Testis (tissue), 2 donors: ENCODE measurements at regions not wholly inside any gene's neighbourhood (a gene's known extent, or its start where the extent isn't known, plus 50 kb on each side); places are given as distances from the start of the nearest gene placed in this dataset.
A peak's percentile ranks its signal among the peaks of the same experiment; 100 is the strongest.

Source experiments
- DNase-seq: peaks from one replicate; pipeline ENCODE4 v3.0.0-alpha.2; 2019
- H3K27ac ChIP-seq, 2 donors: fragments of 200-600 bp; sonication (generic); one replicate each; pipeline ENCODE4 v1.5.1; 2019
- H3K27me3 ChIP-seq: fragments of 200-600 bp; sonication (generic); one replicate; pipeline ENCODE4 v1.5.1; 2019
- H3K36me3 ChIP-seq: fragments of 200-600 bp; sonication (generic); one replicate; pipeline ENCODE4 v1.5.1; 2017; ENCODE audit warnings: low read depth; ENCODE audit errors: missing control alignments
- H3K4me1 ChIP-seq: fragments of 200-600 bp; sonication (generic); one replicate; pipeline ENCODE4 v1.5.1; 2019
- H3K4me3 ChIP-seq, 2 donors: fragments of 200-600 bp; sonication (generic); one replicate each; pipeline ENCODE4 v1.5.1; 2017 to 2019
- H3K9me3 ChIP-seq: fragments of 200-600 bp; sonication (generic); one replicate; pipeline ENCODE4 v1.5.1; 2017
- POLR2A ChIP-seq: fragments of 450-650 bp; IDR thresholded peaks from one replicate; pipeline ENCODE4 v1.6.1; 2017; ENCODE audit warnings: antibody characterized with exemption, mild to moderate bottlenecking, moderate library complexity
- WGBS, 2 donors: methylation state at CpG; one replicate each; pipeline ENCODE4 v1.1.5; 2018; 5-methylcytosine and 5-hydroxymethylcytosine counted together
- intact Hi-C: fragments of 100-400 bp; cut with DNase I; formaldehyde crosslinking; loops from one replicate; pipeline ENCODE4 v1.15.1; 2023; ENCODE audit warnings: low total_unique reads
- TF ChIP-seq, protein P1 (sequence below), 3 experiments: fragments of 450-650 bp in 2 of 3; fragments of 200-600 bp in 1 of 3; sonication (generic) in 1 of 3; IDR thresholded peaks; one replicate each; pipeline ENCODE4 v1.5.1; 2016 to 2019; ENCODE audit warnings: antibody characterized with exemption in 3 of 3, mild to moderate bottlenecking in 2 of 3, moderate library complexity in 1 of 3

DNA sequence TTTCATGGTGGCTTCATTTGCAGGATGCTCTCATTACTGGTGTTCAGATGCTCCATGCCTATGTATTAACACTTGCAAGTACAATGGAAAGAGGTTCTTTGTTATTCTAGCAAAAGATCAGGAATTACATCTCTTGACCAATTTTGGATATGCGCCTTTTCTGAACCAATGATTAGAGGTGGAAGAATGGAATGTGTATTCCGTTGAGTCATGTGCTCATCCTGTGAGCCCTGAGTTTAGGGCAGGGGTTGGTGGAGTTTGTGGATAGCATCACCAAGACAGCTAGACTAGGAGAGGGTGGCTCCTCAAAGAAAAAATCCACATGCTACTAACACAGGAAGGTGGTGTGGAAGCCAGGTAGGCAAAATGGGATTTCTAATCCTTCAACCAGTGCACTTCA is 80.7 kb upstream of the SLC25A26 start:
- no peak overlapping the region for H3K27ac ChIP-seq
- TF ChIP-seq POLR2A: no peak
- TF ChIP-seq, protein P1, sequence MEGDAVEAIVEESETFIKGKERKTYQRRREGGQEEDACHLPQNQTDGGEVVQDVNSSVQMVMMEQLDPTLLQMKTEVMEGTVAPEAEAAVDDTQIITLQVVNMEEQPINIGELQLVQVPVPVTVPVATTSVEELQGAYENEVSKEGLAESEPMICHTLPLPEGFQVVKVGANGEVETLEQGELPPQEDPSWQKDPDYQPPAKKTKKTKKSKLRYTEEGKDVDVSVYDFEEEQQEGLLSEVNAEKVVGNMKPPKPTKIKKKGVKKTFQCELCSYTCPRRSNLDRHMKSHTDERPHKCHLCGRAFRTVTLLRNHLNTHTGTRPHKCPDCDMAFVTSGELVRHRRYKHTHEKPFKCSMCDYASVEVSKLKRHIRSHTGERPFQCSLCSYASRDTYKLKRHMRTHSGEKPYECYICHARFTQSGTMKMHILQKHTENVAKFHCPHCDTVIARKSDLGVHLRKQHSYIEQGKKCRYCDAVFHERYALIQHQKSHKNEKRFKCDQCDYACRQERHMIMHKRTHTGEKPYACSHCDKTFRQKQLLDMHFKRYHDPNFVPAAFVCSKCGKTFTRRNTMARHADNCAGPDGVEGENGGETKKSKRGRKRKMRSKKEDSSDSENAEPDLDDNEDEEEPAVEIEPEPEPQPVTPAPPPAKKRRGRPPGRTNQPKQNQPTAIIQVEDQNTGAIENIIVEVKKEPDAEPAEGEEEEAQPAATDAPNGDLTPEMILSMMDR (IDR thresholded peaks at IDR 0.05): no peak
- intact Hi-C loops: no loop called here
- no peaks in the 10 kb centered on the region for H3K4me1 ChIP-seq
- 76 to 90% methylated on average over 2 of the region's 2 CpGs for WGBS, 2 donors
- H3K4me3 ChIP-seq: no peak overlapping the region
- H3K9me3 ChIP-seq: no peaks in the 10 kb centered on the region
- no peaks in the 10 kb centered on the region for H3K36me3 ChIP-seq
- H3K27me3 ChIP-seq: no peaks in the 10 kb centered on the region
- DNase-seq: no peak

DNA sequence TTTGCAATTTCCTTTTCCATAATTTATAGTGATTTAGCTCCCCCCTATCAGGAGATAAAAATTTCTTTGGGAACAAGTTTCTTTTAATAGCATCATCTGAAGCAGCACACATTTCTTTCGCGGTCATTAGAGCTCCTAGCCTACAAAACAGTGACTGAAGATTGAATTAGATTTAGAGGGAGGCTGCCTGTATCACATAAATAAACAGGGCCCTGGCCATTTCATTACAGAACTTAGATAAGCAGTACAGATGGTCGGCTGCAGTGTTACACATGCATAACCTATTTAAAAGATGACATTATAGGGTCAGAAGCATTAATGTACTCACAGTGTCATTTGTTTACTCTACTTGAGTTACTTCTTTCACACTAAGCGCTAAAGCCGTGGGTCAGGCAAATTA is 81.4 kb upstream of the SLC25A26 start:
- Histone ChIP-seq H3K27ac (no peak overlapping the region), H3K9me3 (no peaks in the 10 kb centered on the region), H3K27me3 (no peaks in the 10 kb centered on the region), H3K36me3 (no peaks in the 10 kb centered on the region), H3K4me3 (no peak overlapping the region), H3K4me1 (no peaks in the 10 kb centered on the region)
- 44 to 55% methylated on average over 5 of the region's 5 CpGs for WGBS, 2 donors
- DNase-seq: no peak
- no peak for TF ChIP-seq POLR2A
- TF ChIP-seq, protein P1 (IDR thresholded peaks at IDR 0.05): no peak
- intact Hi-C loops: loop anchor here (10.0 kb wide), 1 partner anchor 85 kb away; no protein-coding TSS in a partner anchor

DNA sequence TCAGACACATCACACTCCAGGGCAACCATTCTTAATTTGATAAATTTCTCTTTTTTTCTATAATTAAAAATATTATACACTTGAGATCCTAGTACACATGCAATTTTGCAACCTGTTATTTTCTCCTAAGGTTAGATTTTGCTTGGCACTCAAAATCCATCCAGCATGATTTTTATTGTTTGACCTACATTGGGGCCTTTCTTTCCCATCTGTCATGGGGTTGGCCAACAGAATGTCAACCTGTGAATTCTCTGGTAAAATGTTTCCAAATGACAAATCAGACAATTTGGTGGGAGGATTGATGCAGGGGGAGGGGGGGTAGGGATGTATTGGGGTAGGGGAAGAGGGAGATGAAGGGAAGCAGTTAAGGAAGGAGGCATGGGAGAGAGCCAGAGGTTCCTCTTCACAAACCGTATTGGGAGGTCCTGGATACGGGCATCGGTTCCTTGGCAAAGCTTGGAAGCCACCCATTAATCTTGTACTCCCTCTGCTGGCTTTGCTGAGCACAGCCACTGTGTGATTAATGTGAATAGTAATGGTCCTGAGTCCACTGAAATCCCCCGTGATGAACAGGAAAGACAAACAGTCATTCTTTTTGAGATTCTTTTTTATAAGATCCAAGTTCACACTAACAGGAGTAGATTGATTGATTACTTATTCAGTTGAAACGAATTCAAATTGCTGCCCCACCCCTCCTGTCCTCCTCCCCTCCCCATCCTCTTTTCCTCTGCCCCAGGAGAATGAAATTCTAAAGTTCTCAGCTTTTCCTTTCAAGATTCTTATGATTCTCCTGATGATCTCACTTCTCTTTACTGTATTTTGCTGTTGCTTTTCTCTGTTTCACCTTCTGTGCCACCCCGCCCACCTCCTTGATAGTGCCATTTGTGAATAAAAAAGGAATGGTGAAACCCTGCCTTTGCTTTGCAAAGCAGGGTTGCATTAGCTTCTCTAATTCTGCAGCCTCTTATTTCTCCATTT is 82.2 kb upstream of the SLC25A26 start:
- DNase-seq: peak; percentile 69
- intact Hi-C loops: loop anchor here (10.0 kb wide), 1 partner anchor 84 kb away; no protein-coding TSS in a partner anchor
- Histone ChIP-seq H3K4me3 (no peak overlapping the region), H3K9me3 (no peaks in the 10 kb centered on the region), H3K36me3 (no peaks in the 10 kb centered on the region), H3K27me3 (no peaks in the 10 kb centered on the region), H3K27ac (no peak overlapping the region), H3K4me1 (no peaks in the 10 kb centered on the region)
- TF ChIP-seq, protein P1 (IDR thresholded peaks at IDR 0.05): peak; percentile 21 to 73 (median 57)
- TF ChIP-seq POLR2A: no peak
- 24 to 26% methylated on average over 6 of the region's 6 CpGs for WGBS, 2 donors

DNA sequence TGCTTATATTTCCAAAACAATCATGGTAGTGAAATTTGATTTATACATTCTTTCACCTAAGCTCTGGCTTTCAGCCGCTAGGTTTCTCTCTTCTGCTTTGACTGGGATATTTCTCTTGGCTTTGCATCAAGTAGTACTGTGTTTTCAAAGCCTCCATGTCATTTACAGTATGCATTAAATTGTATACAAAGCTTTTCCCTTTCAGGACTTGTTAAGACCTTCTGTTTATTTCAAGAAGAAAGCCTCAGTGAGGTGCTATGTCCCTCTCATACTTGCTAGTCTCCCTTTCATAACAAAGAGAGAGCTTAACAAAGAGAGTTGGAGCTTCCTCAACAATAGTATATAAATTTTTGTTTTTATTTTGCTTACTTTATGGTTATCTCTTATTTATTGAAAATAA is 84.2 kb upstream of the SLC25A26 start:
- no peak for DNase-seq
- H3K4me3 ChIP-seq: no peak overlapping the region
- no peaks in the 10 kb centered on the region for H3K27me3 ChIP-seq
- intact Hi-C loops: loop anchor here (10.0 kb wide), 1 partner anchor 82 kb away; no protein-coding TSS in a partner anchor
- H3K27ac ChIP-seq: no peak overlapping the region
- TF ChIP-seq POLR2A: no peak
- TF ChIP-seq, protein P1 (IDR thresholded peaks at IDR 0.05): no peak
- no peaks in the 10 kb centered on the region for H3K4me1 ChIP-seq
- H3K36me3 ChIP-seq: no peaks in the 10 kb centered on the region
- 90 to 91% methylated on average over 1 of the region's 1 CpG for WGBS, 2 donors
- no peaks in the 10 kb centered on the region for H3K9me3 ChIP-seq
